H1 (cell line): ENCODE measurements at regions not wholly inside any gene's neighbourhood (a gene's known extent, or its start where the extent isn't known, plus 50 kb on each side); places are given as distances from the start of the nearest gene placed in this dataset.
A peak's percentile ranks its signal among the peaks of the same experiment; 100 is the strongest.

Source experiments
- CTCF ChIA-PET: fragments of 300-600 bp; sonication (Branson Sonifier 250); formaldehyde crosslinking; loops from one replicate; lab custom pipeline; 2021; ENCODE audit not compliant: partially characterized antibody; lab: Charles Lee
- POLR2A ChIA-PET: fragments of 300-600 bp; sonication (Branson Sonifier 250); formaldehyde crosslinking; loops from one replicate; lab custom pipeline; 2021; ENCODE audit warnings: inconsistent platforms; ENCODE audit not compliant: partially characterized antibody; lab: Charles Lee
- DNase-seq, 2 experiments: peaks; one replicate each; pipeline versions ENCODE4 v3.0.0 to v3.0.0-alpha.2; 2010 to 2022; ENCODE audit warnings: low spot score in 2 of 2, low read depth in 1 of 2, mixed read lengths in 1 of 2
- FAIRE-seq: peaks from 2 replicates; lab custom pipeline; 2011; peaks lifted over from hg19 to GRCh38; lab: Jason Lieb, UNC
- H2AFZ ChIP-seq: 2 replicates; pipeline ENCODE4 v1.8.1; 2012; ENCODE audit warnings: low read length, inconsistent platforms
- H2AK5ac ChIP-seq: 2 replicates; pipeline ENCODE4 v1.6.1; 2013; ENCODE audit warnings: low read depth, low read length
- H2BK120ac ChIP-seq: replicated peaks from 2 replicates; pipeline ENCODE3; 2013; ENCODE audit warnings: low read depth, low read length, inconsistent platforms
- H2BK12ac ChIP-seq: 2 replicates; pipeline ENCODE4 v1.6.1; 2013; ENCODE audit warnings: low read depth, low read length
- H2BK15ac ChIP-seq: 2 replicates; pipeline ENCODE4 v1.6.1; 2013; ENCODE audit warnings: low read length
- H2BK20ac ChIP-seq: 2 replicates; pipeline ENCODE4 v1.6.1; 2013; ENCODE audit warnings: low read length
- H2BK5ac ChIP-seq: 2 replicates; pipeline ENCODE4 v1.6.1; 2013; ENCODE audit warnings: low read depth, low read length
- H3K14ac ChIP-seq: 2 replicates; pipeline ENCODE4 v1.6.1; 2013; ENCODE audit warnings: inconsistent platforms; ENCODE audit not compliant: insufficient read length
- H3K18ac ChIP-seq: 2 replicates; pipeline ENCODE4 v1.6.1; 2013; ENCODE audit warnings: low read length; ENCODE audit errors: extremely low read depth
- H3K23ac ChIP-seq: 2 replicates; pipeline ENCODE4 v1.6.1; 2013; ENCODE audit warnings: inconsistent platforms; ENCODE audit not compliant: insufficient read length
- H3K23me2 ChIP-seq: 2 replicates; pipeline ENCODE4 v1.6.1; 2013; ENCODE audit warnings: low read depth, low read length
- H3K27ac ChIP-seq: 2 replicates; pipeline ENCODE4 v1.6.1; 2011; ENCODE audit warnings: low read depth, low read length, inconsistent platforms
- H3K27me3 ChIP-seq, 4 experiments: replicated peaks in 1 of 4; 1 replicate in 1 of 4; 2 replicates in 3 of 4; pipeline versions ENCODE4 v1.6.1 to v1.8.1; 2011 to 2013; ENCODE audit warnings: low read length in 3 of 4, mild to moderate bottlenecking in 3 of 4, inconsistent platforms in 2 of 4, mixed read lengths in 2 of 4, moderate library complexity in 1 of 4; ENCODE audit not compliant: control insufficient read depth in 3 of 4, insufficient read depth in 3 of 4; ENCODE audit errors: extremely low read depth in 1 of 4
- H3K36me3 ChIP-seq, 4 experiments: 2 replicates each; pipeline versions ENCODE4 v1.6.1 to v1.8.1; 2011 to 2013; ENCODE audit warnings: mild to moderate bottlenecking in 4 of 4, low read length in 3 of 4, moderate library complexity in 2 of 4, control low read depth in 1 of 4, inconsistent platforms in 1 of 4; ENCODE audit not compliant: insufficient read depth in 4 of 4, control insufficient read depth in 2 of 4
- H3K4ac ChIP-seq: replicated peaks from 2 replicates; pipeline ENCODE3; 2013; ENCODE audit warnings: low read length, low read depth, mixed read lengths, inconsistent platforms; ENCODE audit not compliant: insufficient read length
- H3K4me1 ChIP-seq, 4 experiments: replicated peaks in 1 of 4; 1 replicate in 1 of 4; 2 replicates in 3 of 4; pipeline versions ENCODE4 v1.6.1 to v1.8.1; 2011 to 2013; ENCODE audit warnings: low read length in 3 of 4, inconsistent platforms in 2 of 4, mixed read lengths in 1 of 4; ENCODE audit not compliant: insufficient read depth in 4 of 4, control insufficient read depth in 3 of 4
- H3K4me2 ChIP-seq, 2 experiments: 2 replicates each; pipeline versions ENCODE4 v1.6.1 to v1.8.1; 2011 to 2013; ENCODE audit warnings: low read depth in 2 of 2, low read length in 2 of 2, control low read depth in 1 of 2, inconsistent platforms in 1 of 2, mild to moderate bottlenecking in 1 of 2; ENCODE audit not compliant: insufficient read depth in 1 of 2
- H3K4me3 ChIP-seq, 4 experiments: fragments of 200-600, 300-600 bp in 1 of 4; sonication (generic), shearing (Covaris generic), sonication (Bioruptor Twin) in 1 of 4; 2 replicates each; pipeline versions ENCODE4 v1.5.1 to v1.8.1; 2011 to 2016; ENCODE audit warnings: low read length in 4 of 4, low read depth in 3 of 4, control low read depth in 2 of 4, inconsistent platforms in 2 of 4, mild to moderate bottlenecking in 2 of 4, mixed read lengths in 1 of 4, moderate library complexity in 1 of 4; ENCODE audit not compliant: insufficient read depth in 2 of 4; ENCODE audit errors: extremely low read depth in 1 of 4
- H3K56ac ChIP-seq: replicated peaks from 2 replicates; pipeline ENCODE3; 2013; ENCODE audit warnings: low read depth, mild to moderate bottlenecking, mixed read lengths, low read length, inconsistent platforms; ENCODE audit not compliant: insufficient read length
- H3K79me1 ChIP-seq: 2 replicates; pipeline ENCODE4 v1.6.1; 2013; ENCODE audit warnings: low read depth, low read length, control low read depth
- H3K79me2 ChIP-seq, 2 experiments: 2 replicates each; pipeline versions ENCODE4 v1.6.1 to v1.8.1; 2012 to 2013; ENCODE audit warnings: low read length in 2 of 2, mild to moderate bottlenecking in 2 of 2, inconsistent platforms in 1 of 2; ENCODE audit not compliant: insufficient read depth in 2 of 2, control insufficient read depth in 1 of 2
- H3K9ac ChIP-seq, 4 experiments: replicated peaks in 1 of 4; 1 replicate in 1 of 4; 2 replicates in 3 of 4; pipeline versions ENCODE4 v1.6.1 to v1.8.1; 2011 to 2013; ENCODE audit warnings: low read depth in 3 of 4, low read length in 3 of 4, control low read depth in 2 of 4, mild to moderate bottlenecking in 2 of 4, moderate library complexity in 2 of 4, inconsistent platforms in 1 of 4; ENCODE audit errors: extremely low read depth in 1 of 4
- H3K9me3 ChIP-seq, 2 experiments: 2 replicates each; pipeline versions ENCODE4 v1.6.1 to v1.8.1; 2012 to 2013; ENCODE audit warnings: mild to moderate bottlenecking in 2 of 2, moderate library complexity in 2 of 2, control low read depth in 1 of 2, inconsistent platforms in 1 of 2, low read depth in 1 of 2, low read length in 1 of 2, mixed read lengths in 1 of 2; ENCODE audit not compliant: insufficient read depth in 2 of 2
- H4K20me1 ChIP-seq, 2 experiments: replicated peaks in 1 of 2; 2 replicates each; pipeline versions ENCODE3 to v1.8.1; 2011 to 2013; ENCODE audit warnings: inconsistent platforms in 2 of 2, low read length in 2 of 2, mild to moderate bottlenecking in 1 of 2; ENCODE audit not compliant: insufficient read depth in 2 of 2, control insufficient read depth in 1 of 2
- H4K5ac ChIP-seq: 2 replicates; pipeline ENCODE4 v1.6.1; 2013; ENCODE audit warnings: low read length, low read depth, mixed read lengths, inconsistent platforms; ENCODE audit not compliant: insufficient read length
- H4K8ac ChIP-seq: 2 replicates; pipeline ENCODE4 v1.8.0; 2013; ENCODE audit warnings: mild to moderate bottlenecking, moderate library complexity, low read length, inconsistent platforms; ENCODE audit not compliant: insufficient read depth; ENCODE audit errors: extremely low read depth
- H4K91ac ChIP-seq: replicated peaks from 2 replicates; pipeline ENCODE3; 2013; ENCODE audit warnings: low read length, mixed read lengths, inconsistent platforms; ENCODE audit not compliant: insufficient read length
- BRCA1 ChIP-seq: IDR thresholded peaks from 2 replicates; pipeline ENCODE4 v1.6.1; 2012; ENCODE audit warnings: low read depth, low read length, improper control_type of control experiment
- CBX8 ChIP-seq: fragments of 300-800, 300-1000 bp; sonication (generic); IDR thresholded peaks from 2 replicates; pipeline ENCODE4 v1.7.1; 2016; ENCODE audit warnings: low read depth, low read length, borderline replicate concordance
- CHD2 ChIP-seq: IDR thresholded peaks from 2 replicates; pipeline ENCODE4 v1.6.1; 2012; ENCODE audit warnings: low read length, improper control_type of control experiment
- FOSL1 ChIP-seq: IDR thresholded peaks from 2 replicates; pipeline ENCODE4 v1.6.1; 2011; ENCODE audit warnings: mild to moderate bottlenecking, low read depth, low read length, moderate library complexity; ENCODE audit not compliant: insufficient read depth
- HDAC2 ChIP-seq, 2 experiments: fragments of 300-600 bp in 1 of 2; sonication (generic) in 1 of 2; IDR thresholded peaks; 2 replicates each; pipeline ENCODE4 v1.6.1; 2011 to 2012; ENCODE audit warnings: low read depth in 2 of 2, low read length in 2 of 2, mild to moderate bottlenecking in 2 of 2, moderate library complexity in 2 of 2, borderline replicate concordance in 1 of 2, inconsistent platforms in 1 of 2
- PHF8 ChIP-seq: fragments of 200-600 bp; sonication (generic); conservative IDR thresholded peaks from 2 replicates; pipeline ENCODE4 v1.7.1; 2012; ENCODE audit warnings: low read depth, mild to moderate bottlenecking, inconsistent platforms, low read length, moderate library complexity
- POLR2A ChIP-seq, 2 experiments: IDR thresholded peaks; 1 replicate in 1 of 2; 2 replicates in 1 of 2; pipeline ENCODE4 v1.6.1; 2011; ENCODE audit warnings: low read depth in 2 of 2, low read length in 2 of 2, mild to moderate bottlenecking in 2 of 2; ENCODE audit errors: control extremely low read depth in 1 of 2
- RFX5 ChIP-seq: IDR thresholded peaks from 2 replicates; pipeline ENCODE4 v1.6.1; 2011; ENCODE audit warnings: low read depth, low read length, improper control_type of control experiment, borderline replicate concordance
- SIRT6 ChIP-seq: IDR thresholded peaks from one replicate; pipeline ENCODE4 v1.7.1; 2012; ENCODE audit warnings: low read length, inconsistent platforms
- WGBS, 2 experiments: shearing (Covaris generic) in 1 of 2; methylation state at CpG; one replicate each; pipeline versions ENCODE4 v1.1.6 to v1.1.7; 2013 to 2015; ENCODE audit warnings: low lambda C conversion rate in 2 of 2, mixed read lengths in 2 of 2, inconsistent platforms in 1 of 2, low coverage in 1 of 2, missing lambda C conversion rate in 1 of 2; ENCODE audit not compliant: insufficient replicate concordance in 2 of 2, insufficient coverage in 1 of 2, insufficient read length in 1 of 2; ENCODE audit errors: extremely low coverage in 1 of 2, missing lambda C conversion rate in 1 of 2; 5-methylcytosine and 5-hydroxymethylcytosine counted together
- TF ChIP-seq, protein P1 (sequence below): IDR thresholded peaks from 2 replicates; pipeline ENCODE4 v1.6.1; 2011; ENCODE audit warnings: low read depth, mild to moderate bottlenecking, low read length; ENCODE audit not compliant: insufficient read depth

DNA sequence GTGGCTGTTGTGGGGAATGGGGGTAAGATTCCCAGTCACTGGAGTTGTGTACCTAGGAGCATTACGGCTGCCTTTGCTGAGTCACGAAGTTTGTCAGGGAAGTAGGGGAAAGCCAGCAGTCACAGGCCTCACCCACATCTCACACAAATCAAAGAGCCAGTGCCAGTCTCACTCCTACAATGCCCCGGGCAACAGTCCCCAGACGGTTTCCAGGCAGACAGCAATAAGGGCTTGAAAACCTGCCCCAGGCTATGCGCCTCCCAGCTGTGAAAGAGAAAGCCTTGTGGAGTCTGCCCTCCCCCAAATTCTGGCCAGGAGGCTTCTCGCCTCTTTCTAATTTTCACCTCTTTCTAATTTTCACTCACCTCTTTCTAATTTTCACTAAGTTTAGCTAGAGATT, 142.3 kb upstream of the EDNRB start:
- H2BK120ac ChIP-seq, result no peak overlapping the region

More for the DNA sequence above, 142.3 kb upstream of the EDNRB start:
- Histone ChIP-seq H3K4me2 (no peak overlapping the region), H3K4me3 (no peak overlapping the region), H3K9ac (no peak overlapping the region), H4K91ac (no peak overlapping the region), H2BK5ac (no peak overlapping the region), H3K79me2 (no peaks in the 10 kb centered on the region), H3K23ac (no peak overlapping the region), H4K20me1 (no peaks in the 10 kb centered on the region), H3K18ac (no peak overlapping the region)
- no peak for FAIRE-seq
- 90% methylated on average over 6 of the region's 6 CpGs; no CpG with 5 or more reads in 1 of the 2 experiments for WGBS, 2 experiments
- no peak for TF ChIP-seq POLR2A (IDR thresholded peaks at IDR 0.05; ENCODE audit: control extremely low read depth in 1 of 2, low read depth in 2 of 2, low read length in 2 of 2)
- TF ChIP-seq CHD2, result no peak
- no peak for TF ChIP-seq RFX5
- no peak for TF ChIP-seq CBX8
- no peak for TF ChIP-seq BRCA1
- TF ChIP-seq FOSL1, result no peak
- TF ChIP-seq HDAC2 (IDR thresholded peaks at IDR 0.05; ENCODE audit: borderline replicate concordance in 1 of 2, low read depth in 2 of 2, low read length in 2 of 2), result no peak
- no peak for TF ChIP-seq SIRT6
- TF ChIP-seq, protein P1, sequence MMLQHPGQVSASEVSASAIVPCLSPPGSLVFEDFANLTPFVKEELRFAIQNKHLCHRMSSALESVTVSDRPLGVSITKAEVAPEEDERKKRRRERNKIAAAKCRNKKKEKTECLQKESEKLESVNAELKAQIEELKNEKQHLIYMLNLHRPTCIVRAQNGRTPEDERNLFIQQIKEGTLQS, result no peak
- no peak for TF ChIP-seq PHF8
- TF ChIP-seq, all 59 proteins: peak for 0
- DNase-seq, result no peak
- ChIA-PET CTCF (interaction anchor here (1.1 kb wide), 1 partner anchor 60 kb away, joined by 3 read pairs; no protein-coding TSS in a partner anchor), POLR2A (no interaction called here)
- no peak overlapping the region for H3K27ac ChIP-seq
- H3K79me1 ChIP-seq, result no peaks in the 10 kb centered on the region
- no peak overlapping the region for H2AK5ac ChIP-seq
- H3K27me3 ChIP-seq, result no peaks in the 10 kb centered on the region
- H2BK12ac ChIP-seq, result no peak overlapping the region
- no peak overlapping the region for H3K56ac ChIP-seq
- H2BK15ac ChIP-seq, result no peak overlapping the region
- no peaks in the 10 kb centered on the region for H3K36me3 ChIP-seq
- no peak overlapping the region for H4K5ac ChIP-seq
- H2BK20ac ChIP-seq, result no peak overlapping the region
- no peaks in the 10 kb centered on the region for H3K4me1 ChIP-seq
- H2AFZ ChIP-seq, result peak overlapping the region; percentile 53; the same call in 1 of the 2 replicates
- no peak overlapping the region for H3K4ac ChIP-seq
- H3K23me2 ChIP-seq, result no peaks in the 10 kb centered on the region
- H4K8ac ChIP-seq, result no peak overlapping the region
- peaks cover 4 to 7% of the 10 kb centered on the region in 2 experiments; a peak in 2 of 4 replicates for H3K9me3 ChIP-seq
- no peak overlapping the region for H3K14ac ChIP-seq
